ENCODE measurements at regions not wholly inside any gene's neighbourhood (a gene's known extent, or its start where the extent isn't known, plus 50 kb on each side); places are given as distances from the start of the nearest gene placed in this dataset.

DNA sequence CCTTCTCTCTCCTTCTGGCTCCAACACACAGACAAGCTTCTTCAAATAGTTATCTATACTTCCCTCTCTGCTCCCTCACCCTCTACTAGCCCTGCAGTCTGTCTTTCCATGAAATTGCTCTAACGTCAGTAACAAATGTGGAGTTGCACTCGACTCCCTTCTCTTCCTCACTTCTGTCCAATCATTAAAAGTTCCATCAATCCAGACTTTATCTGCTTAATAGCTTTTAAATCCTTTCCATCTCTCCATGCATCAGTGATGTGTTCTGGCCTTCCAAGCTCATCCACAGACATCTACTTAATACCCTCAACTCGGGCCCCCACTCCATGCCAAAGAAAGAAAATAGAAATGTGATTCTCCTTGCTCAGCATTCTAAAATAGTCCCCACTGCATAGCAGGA, 422.1 kb upstream of the CDH5 start:
- DNase-seq, result no peak

DNA sequence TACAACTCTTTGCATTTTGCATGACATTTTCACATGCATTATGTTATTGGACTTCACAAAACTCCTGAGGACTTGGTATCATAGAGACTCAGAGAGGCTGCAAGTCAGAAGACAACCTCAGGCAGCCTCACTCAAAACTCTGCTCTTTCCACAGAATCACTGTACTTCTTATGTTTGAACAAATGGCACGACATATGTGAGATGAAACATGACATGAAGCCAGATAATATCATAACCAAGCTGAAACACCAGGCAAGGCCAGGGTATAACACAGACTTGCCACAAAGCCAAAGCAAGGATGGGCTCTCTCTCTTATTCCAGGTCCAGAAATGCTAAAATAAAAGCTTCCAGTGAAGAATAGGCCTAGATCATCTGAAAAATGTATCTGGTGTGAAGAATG, 425.8 kb upstream of the CDH5 start:
- no peak for DNase-seq

- DNase-seq, result no peak
Observed at GRCh38 chr16:65938083-65938482, 428.4 kb upstream of the CDH5 start.

- DNase-seq, result no peak
Observed at GRCh38 chr16:65937455-65937854, 429.0 kb upstream of the CDH5 start.

- DNase-seq, result no peak
Observed at GRCh38 chr16:65936096-65936495, 430.4 kb upstream of the CDH5 start.

GRCh38 chr16:65934443-65934842, 432.0 kb upstream of the CDH5 start:
- DNase-seq, result no peak

DNA sequence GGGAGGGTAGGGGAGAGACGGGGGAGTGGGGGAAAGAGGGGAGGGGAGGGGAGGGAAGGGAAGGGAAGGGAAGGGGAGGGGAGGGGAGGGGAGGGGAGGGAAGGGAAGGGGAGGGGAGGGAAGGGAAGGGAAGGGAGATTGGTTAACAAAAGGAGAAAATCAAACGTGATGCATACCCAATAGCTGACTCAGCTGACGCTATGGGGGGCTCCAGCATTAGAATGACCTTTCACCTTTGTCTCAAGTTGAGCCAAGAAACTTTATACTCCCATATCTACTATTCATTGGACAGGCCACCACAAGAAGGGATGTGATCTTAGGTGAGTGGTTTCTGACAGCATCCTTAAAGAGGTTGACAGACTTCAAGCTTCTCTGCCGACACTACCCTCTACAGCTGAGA, 432.8 kb upstream of the CDH5 start:
- DNase-seq, result no peak

DNA sequence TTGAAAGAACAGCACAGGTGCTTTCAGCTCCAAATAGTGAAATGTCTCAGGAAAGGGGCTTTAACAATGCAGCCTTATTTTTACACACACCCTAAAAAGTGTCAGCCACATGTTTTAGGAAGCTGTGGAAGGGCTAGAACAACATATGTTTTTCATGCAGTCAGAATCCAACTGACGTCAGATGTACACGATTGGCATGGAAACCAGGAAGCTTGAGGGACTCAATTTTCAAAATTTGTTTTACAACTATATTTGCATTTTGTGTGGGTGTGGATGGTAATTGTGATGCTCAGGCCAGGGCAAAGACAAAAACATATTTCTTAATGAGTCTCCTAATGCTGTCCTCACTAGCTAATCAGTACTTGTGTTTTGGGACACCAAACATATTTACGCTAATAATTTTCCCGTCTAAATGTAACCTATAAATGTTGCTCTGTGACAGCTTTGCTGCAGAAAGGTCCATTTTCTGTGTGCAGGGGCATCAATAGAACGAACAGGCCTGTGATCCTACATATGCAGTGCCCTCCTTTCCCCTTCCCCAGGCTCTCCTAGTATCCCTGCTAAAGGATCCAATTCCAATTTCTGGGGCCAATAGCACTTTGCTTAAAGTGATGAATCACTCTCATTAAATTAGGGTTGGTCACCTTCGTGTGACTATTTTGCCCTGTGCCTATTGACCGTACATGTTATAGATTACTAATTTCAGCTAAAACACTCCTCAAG, 434.0 kb upstream of the CDH5 start:
- DNase-seq, result no peak

DNA sequence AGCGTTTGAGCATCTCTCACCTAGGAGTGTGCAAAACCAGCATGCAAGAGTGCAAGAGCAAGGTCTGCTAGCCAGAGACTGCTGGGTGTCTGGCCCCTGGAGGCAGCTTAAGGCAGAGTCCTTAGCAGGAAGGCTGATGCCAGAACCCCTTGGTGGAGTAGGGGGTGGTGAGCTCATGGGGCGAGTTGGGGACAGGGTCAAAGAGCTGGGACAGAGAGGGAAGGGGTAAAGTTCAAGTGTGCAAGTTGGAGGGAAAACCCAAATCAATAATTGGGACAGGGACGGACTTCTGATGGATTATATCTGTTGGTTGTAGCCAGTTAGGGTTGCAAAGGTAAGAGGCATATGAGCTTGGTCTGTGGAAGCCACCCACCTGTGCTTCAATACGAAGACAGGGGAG, 443.6 kb upstream of the CDH5 start:
- DNase-seq, result no peak

DNA sequence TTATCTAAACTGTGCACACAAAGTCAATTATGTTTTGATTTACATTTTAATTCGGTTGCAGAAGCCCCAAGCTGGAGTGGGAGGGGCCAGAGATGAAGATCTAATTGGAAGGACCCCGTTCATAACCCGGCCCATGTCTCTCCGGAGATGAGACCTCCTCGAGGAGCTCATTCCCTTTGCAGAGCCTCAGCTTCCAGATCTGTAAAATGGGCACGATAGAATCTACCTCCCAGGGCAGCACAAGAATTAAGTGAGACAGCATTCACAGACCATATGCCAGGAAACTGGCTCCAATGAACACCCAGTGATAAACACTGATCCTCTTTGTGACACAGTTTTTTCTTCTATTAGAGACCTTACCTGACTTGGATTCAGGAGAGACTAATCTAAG, 446.5 kb upstream of the CDH5 start:
- DNase-seq, result no peak

- DNase-seq, result no peak
Observed at GRCh38 chr16:65919145-65919985, 447.1 kb upstream of the CDH5 start.

DNA sequence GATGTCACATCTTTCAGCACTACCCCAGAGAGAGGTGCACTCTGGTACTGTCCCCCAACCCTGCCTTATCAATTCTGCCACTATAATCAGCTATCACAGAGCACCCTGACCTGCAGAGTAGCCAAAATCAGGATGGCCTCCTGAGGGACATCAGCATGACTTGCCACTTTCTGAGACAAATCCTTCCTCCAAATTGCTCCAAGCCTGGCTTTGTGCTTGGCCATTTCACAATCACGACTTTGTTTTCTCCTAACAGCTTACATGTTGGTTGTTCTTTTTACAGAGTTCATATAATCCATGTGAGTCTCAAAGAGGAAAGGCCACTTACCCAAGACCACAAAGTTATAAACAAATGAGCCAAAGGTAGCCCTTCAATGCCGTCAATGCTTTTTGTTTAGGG, 449.0 kb upstream of the CDH5 start:
- no peak for DNase-seq

DNA sequence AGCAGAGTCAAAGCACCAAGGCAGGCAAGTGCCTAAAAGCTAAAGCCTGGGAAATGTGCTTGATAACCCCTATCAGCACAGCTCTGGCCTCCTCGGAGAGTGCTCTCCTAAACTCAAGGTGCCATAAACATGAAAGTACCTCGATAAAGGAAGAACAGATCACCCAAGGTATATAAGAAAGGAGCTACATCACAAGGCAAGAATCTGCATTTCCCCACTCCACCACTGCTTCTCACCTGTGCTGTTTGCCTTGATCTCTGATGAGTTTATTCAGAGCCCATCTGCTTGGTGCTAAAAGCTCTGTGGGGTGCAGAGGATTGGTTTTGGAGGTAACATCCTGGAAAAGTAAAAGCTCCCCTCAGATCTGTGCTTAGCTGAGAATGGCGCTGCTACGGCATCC, 449.5 kb upstream of the CDH5 start:
- DNase-seq, result no peak

GRCh38 chr16:65910291-65910690, 456.2 kb upstream of the CDH5 start:
- DNase-seq, result no peak

DNA sequence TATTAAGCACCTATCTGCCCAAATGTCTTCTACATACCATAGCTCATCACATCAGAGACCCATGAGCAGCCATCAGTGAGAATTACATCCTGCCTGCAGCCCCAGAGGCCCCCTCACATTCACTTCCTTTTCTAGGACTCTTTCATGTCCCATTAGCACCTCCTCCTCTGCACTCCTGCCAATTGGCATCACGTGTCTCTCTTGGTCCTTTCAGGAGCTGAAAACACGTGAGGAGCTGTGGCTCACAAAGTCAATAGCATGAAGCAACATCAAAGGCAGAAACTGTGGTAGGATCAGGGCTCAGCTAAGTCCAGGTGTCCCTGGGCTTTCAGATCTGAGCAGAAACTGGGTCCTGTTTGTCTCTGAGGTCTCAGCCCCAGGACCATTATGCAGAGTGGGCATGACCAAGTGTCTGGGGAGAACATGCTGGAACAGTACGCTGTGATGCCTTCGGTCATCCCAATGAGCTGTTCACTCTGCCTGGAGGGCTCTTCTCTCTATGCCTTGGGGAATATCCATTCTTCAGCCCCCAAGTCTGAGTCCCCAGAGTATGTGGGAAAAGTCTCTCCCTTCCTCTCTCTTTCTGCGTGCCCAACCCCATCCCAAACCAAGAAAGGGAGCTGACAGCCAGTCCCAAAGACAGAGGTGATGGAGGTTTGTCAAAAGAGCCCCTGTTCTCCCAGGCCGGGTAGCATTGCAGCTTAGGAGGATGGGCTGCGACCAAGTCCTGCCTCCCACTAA, 457.0 kb upstream of the CDH5 start:
- DNase-seq, result no peak

DNA sequence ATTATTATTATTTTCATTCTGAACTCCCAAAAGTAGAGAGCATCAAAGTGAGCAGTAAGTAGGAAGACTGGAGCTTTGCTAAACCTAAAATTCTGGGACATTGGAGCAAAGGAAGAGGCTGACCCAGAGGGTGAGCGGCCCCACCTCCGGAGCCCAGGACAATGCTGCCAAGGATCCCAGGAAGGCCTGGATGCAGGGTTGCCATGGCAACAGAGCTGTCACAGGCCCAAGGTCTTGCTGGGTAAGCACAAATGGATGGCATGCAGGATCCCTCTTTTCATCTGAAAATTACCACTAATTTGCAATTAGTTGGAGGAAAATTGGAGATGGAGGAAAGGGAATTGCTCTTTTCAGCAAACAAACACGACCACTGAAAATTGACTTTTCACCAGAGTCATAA, 457.9 kb upstream of the CDH5 start:
- no peak for DNase-seq

GRCh38 chr16:65905331-65905730, 461.2 kb upstream of the CDH5 start:
- DNase-seq, result no peak

GRCh38 chr16:65896448-65897153, 469.9 kb upstream of the CDH5 start:
- DNase-seq, result no peak

GRCh38 chr16:65895906-65896305, 470.6 kb upstream of the CDH5 start:
- DNase-seq, result no peak

GRCh38 chr16:65895486-65895885, 471.0 kb upstream of the CDH5 start:
- no peak for DNase-seq

DNA sequence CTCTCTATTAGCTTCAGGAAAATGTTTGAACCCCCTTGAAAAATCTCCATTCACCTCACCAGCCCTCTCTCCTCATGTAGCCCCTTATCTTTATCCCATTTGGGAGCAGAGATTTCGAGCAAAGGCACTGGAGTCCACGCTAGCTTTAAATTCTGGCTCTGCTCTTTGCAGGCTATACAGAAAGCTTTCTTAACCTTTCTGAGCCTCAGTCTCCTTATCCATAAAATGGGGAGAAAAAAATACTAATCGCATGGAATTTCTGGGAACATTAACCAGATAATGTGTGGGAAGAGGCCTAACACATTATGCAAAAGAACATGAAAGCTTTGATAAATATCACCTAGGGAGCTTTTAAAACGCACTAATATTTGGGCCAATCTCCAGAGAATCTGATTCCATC, 476.3 kb upstream of the CDH5 start:
- DNase-seq, result no peak

GRCh38 chr16:65889533-65889966, 476.9 kb upstream of the CDH5 start:
- no peak for DNase-seq

GRCh38 chr16:65888201-65888600, 478.3 kb upstream of the CDH5 start:
- DNase-seq, result no peak
